ENCODE measurements at regions not wholly inside any gene's neighbourhood (a gene's known extent, or its start where the extent isn't known, plus 50 kb on each side); places are given as distances from the start of the nearest gene placed in this dataset.

DNA sequence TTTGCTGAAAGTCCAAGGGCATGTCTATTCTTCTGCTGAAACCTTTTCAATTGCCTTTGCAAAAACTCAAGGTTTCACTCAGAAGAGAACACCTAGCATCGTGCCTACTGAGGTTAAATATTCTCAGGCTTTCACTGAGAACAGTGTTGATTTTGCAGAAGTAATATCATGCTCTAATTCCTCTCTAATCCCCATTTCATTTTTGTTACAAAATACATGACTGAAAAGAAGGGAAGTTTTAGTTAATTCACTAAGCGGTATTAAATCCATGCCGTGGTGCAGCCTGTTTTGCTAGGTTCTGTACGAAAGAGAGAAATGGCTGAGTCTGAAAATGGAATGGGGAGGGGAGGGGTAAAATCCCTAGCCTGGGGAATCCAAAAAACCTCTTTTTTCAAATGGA is 163.2 kb upstream of the CAMK1G start:
- no peak for DNase-seq

DNA sequence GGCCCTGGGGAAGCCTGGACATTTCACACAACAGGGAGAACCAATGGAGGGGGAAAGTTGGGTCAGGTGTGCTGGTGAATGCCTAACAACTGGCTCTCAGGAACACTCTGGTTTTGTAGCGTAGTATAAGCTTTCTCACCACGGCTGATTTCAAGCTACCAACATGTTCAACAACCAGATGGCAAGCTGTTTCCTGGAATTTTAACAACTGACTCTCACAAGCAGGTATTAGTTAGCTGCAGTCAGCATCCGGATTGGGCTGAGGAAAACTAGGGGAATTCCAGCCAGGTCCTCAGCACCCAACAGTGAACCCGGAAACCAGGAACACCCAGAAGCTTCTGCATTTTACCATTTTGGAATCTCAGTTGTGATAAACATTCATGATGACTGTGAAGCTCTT is 162.3 kb upstream of the CAMK1G start:
- DNase-seq: no peak

DNA sequence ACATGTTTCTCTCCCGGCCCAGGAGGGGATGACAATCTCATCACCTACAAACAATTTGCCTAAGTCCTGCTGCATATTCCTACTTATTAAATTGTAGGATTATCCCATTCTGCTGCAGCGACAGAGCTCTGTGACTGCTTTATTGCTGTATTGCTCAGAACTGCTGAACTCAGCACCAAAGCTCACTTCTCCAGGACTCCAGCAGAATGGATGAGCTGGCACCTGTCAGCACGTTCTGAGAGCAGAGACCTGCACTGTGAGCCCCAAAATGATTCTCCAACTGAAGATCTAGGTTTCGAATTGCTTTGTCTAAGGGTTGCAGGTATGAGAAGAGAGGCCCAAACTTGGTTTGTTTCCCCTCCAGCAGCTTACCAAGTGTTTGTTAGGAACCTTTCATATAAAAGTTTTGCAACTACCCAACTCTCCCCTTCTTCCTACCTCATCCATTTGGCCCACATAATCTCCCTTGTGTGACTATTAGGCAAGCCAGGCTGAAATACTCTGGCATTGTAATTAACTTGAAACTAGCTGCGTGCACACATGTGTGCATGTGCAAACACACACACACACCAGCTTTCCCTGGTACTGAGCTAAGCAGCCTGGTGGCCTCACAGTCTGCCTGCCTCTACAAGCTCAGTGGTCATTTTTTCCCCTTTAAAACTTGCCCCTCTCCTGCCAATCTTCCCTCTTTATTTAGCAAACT is 161.4 kb upstream of the CAMK1G start:
- DNase-seq: no peak

DNA sequence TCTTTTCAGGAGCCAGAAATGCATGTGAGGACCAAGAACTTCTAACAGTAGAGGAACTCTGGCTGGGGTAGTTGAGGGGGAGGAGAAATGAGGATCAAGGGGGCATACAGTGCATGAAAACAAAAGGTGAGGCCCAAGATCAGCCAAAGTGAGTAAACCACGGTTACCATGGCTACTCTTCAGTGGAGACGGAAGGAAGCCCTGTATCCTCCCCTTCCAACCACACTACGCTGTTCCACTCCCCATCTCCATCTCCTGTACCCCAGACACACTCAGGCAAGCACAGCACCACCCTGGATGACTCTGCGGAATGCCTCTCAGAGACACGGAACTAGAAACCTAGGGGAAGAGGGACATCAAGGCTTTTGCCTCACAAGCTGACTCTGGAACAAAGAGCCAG is 157.6 kb upstream of the CAMK1G start:
- no peak for DNase-seq

DNA sequence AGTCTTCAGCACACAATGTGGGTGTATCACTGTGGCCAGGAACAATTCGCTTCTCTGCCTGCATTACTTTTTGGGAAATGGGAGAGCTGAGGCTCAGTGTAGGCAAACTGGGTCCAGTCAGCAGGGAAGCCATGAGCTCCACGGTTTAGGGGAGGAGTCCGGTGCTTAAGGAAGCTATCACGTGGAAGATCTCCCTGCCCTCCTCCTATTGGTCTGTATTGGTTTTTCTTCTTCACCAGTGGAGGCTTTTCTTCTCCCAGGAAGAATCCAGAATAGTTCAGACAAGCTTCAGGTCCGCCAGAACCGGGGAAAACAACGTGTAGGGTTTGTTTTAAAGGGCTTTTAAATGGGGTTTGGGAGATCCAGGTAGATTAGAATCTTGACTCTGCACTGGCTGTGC is 156.2 kb upstream of the CAMK1G start:
- DNase-seq: no peak

DNA sequence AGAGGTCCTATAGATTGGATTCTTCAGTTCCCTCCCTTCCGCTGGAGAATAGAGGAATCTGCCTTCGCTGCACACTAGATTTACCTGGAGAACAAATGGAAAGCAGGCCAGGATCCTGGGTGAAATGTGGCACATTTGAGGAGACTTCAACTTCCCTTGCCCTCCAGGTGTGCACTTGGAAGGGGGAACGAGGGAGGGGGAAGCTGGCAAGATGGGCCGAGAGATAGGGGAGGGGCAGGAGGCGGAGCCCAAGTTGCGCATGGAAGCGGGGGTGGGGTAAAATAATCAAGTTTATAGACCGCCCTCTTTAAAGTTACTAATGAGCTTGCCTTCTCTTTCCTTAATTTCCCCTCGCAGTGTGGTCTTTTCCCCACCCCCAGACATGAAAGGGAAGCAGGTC is 155.7 kb upstream of the CAMK1G start:
- no peak for DNase-seq

GRCh38 chr1:209428241-209428921 is 155.1 kb upstream of the CAMK1G start:
- DNase-seq: no peak

DNA sequence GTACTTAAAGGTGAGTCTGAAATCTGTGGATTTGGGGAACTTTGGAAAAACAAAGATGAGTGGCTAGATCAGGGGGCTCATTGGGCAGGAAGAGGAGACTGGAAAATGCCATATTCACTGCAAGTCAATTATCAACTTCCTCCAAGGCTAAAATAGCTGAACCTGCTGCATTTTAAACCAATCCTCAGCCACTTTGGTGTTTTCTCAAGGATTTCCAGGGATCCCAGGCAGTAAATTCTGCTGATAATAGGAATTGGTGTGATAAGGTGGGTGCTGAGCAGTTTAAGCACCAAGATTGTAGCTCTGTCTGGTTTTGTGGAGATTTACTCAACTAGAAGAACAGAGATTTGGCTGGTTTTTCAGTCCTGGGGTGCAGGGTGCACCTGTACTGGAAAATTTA is 153.9 kb upstream of the CAMK1G start:
- DNase-seq: no peak

- no peak for DNase-seq
These were observed 153.4 kb upstream of the CAMK1G start for GRCh38 chr1:209430107-209430506.

DNA sequence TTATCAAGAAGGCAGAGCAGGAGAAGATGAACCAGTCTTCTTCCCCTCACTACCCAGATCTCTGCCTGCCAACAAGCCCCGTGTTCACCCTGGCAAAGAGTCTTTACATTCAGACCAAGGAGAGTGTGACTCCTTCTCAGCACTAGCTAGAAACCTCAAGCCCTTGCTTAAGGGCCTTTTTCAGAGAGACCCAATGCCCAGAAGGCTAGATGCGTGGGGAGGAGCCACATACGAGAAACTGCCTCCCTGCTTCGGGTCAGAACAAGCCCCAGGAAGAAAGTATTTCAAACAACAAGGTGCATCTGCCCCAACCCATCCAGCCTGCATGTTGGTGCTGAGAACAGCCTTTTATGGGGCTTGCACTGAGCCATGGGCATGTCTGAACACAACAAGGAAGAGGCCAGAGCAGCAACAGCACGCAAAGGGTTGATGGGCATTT is 152.7 kb upstream of the CAMK1G start:
- no peak for DNase-seq

DNA sequence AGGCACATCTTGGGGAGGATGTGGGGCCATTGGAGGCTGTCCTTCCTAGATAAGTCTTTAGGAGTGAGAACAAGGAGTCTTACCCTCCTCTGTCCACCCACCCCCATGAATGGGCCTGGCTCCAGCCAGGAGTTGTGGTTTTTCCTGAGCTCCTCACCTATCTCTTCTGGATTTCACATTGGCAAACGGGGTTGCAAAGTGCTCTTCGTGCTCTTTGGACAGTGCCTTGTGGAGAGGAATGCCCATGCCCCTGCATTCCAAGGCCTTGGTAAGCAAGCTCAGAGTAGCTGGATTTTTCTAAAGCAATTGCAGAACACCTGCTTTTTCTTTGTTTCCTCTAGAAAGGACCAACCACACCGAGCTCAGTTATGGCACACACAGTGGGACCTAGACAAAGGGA is 152.1 kb upstream of the CAMK1G start:
- no peak for DNase-seq

DNA sequence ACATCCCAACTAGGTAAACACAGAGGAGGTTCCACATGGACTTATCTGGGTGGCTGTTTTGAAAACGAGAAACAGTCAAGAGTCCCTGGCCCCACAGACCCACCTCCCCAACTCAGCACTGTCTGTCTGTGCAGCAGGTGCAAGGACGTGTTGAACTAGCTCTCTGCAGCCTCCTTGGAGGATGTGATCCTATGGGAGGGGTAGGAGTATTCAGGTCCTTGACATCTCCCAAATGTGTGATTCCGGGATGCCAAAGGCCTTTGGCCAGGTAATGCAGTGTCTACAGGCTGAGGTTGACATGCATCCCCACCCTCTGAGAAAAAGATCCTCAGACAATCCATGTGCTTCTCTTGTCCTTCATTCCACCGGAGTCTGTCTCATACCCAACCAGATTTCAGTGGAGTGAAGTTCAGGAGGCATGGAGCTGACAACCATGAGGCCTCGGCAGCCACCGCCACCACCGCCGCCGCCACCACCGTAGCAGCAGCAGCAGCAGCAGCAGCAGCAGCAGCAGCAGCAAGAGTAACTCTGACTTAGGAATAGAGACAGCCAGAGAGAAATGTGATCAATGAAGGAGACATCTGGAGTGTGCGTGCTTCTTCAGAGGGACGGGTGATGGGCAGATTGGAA is 151.6 kb upstream of the CAMK1G start:
- no peak for DNase-seq

DNA sequence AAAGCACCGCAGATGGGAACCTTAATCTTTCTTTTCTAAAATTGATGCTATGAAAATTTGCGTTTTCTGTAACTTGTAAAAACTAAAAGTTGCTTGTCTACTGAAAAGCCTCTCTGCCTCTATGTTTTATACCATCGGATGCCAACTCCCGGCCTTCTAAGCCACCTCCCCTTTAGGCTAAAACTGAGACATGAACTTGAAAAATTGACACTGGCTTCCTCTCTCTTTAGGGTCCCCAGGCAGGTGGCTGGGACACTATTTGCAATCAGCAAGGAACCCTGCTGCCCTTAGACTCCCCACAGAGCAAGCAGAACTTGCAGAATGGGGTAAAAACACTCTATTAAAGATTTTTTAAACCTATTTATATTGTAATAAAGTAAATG is 151.1 kb upstream of the CAMK1G start:
- no peak for DNase-seq

DNA sequence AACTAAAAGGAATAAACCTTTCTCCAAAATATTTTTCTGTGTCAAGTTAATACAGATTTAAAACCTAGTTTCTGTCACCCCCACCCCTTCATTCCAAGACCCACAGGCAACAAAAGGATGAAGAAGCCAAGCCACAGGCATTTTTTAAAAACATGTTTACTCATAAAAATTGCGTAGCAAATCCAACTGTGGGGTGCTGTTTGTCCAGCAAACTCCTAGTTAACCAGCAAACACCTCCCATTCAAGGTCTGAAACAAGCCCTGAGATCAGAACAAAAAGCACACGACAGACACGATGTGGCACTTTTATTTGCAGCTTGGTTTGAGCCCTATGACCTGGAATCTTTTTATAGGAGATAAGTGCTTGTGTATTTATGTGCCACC is 149.9 kb upstream of the CAMK1G start:
- no peak for DNase-seq

- peak; percentile 8 to 14 for DNase-seq
These were observed 149.4 kb upstream of the CAMK1G start for GRCh38 chr1:209434066-209434465.

GRCh38 chr1:209434631-209435217 is 148.8 kb upstream of the CAMK1G start:
- DNase-seq: no peak

DNA sequence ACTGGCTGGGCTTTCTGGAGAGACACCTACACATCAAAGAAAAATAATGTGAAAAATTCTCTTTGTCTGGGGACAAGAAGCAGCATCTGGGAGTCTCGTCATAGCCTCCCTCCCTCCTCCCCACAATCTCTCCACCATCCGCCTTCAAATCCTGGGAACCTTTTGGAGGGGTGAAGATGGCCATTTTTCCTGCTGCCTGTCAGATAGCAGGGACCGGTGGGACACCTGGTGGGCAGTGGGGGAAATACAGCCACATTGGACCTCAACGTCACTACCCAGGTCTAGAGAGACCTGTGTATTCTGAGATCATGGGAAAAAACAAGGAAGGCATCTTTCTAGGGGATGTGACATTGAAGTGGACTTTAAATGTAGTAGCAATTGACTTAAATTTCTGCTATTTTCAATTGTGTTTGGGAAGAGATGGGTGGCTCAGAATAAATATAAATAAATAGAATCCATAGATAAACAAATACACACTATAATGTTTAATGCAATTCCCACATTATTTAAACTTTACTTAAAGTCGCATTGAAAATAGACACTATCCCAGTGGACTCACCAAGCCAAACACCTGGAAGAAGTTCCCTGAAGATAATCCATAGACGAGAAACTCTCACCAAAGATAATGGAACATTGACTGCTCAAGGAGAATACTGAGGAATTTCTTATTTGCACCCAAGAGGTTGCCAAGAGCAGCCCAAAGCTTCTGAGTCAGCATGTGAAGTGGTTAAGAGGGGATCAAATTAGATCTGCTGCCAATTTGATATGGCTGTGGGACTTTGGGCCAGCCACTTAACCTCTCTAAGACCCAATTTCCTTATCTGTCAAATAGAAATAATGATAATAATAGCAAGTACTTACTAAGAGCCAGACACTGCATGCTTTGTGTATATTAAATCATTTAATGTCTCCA is 147.6 kb upstream of the CAMK1G start:
- peak; percentile 3 to 24 for DNase-seq

DNA sequence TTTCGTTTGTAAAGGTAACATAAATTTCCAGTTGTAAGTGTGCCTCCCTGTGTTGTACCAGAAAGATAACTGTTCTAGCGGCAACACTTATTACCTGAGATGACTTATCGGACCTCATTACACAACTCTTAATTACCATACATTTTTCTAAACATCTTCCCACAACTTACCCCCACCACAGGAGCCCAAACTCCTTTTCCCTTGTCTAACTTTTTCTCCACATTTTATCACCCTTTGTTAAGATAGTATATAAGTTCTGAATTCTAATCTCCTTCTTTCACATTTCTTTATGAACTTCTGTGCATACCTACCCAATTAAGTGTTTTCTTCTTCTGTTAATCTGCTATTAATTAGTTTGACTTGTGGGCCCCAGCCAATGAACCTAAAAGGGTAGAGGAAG is 143.7 kb upstream of the CAMK1G start:
- DNase-seq: no peak

GRCh38 chr1:209443361-209443931 is 140.1 kb upstream of the CAMK1G start:
- DNase-seq: no peak

DNA sequence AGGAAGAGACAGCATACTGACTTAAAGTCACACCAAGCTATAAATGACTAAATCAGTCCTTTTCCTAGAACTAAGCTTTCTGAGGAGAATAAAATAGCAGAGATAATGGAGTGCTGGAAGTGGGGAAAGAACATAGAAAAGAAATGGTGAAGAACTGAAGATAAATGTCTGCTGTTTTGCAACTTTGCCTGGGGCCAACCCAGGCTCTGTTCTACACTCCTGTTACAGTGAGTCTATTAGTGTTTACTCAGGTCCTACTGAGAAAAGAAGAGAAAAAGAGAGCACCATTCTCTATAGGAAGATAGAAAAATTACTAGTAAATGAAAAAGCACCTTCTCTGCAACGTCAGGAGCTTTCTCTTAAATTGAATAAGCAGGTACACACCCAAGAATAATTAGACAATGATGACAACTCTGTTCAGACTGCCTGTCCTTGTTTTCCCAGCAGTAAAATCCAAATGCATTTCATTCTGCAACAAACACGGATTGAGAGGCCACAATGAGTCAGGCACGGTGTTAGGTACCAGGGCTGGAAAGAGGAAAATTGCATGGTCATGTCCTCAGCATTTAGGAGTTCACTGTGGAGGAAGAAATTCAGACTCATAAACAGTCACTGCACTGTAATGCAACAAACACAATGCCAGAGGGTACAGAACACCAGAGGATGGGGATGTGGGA is 139.4 kb upstream of the CAMK1G start:
- DNase-seq: no peak

DNA sequence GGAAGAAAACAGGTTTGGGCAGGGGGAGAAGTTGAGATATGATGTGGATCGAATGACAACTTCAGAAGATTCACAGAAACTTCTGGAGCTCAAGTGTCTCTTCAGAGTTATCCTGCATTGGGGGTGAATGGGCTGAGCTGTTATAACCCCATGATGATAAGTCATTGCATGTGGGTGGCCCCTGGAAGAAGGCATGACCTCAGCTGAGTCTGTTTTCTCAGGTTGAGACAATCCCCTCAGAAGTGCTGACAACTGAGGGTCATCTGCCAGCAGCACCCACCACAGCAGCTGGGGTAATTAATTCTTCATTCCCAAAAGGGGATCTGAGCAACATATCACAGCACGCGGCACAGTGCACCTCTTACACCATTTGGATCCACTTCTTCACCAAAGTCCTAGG is 138.6 kb upstream of the CAMK1G start:
- no peak for DNase-seq

DNA sequence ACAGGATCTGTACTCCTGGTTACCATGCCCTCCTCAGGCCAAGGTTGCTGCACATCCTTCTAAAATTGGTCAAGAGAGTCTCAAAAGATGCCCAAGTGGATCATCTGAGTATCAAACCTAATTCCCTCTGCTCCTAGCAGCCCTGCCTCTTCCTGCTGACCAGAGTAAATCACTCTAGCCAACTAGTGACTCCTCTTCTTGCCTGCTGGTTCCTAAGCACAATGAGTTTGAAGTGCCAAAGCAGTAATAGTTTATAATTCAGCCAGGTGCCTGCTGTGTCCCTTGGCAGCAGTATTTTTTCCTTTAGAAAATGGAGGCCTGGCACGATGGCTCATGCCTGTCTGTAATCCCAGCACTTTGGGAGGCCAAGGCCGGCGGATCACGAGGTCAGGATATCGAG is 137.9 kb upstream of the CAMK1G start:
- DNase-seq: no peak

Measured in hippocampal formation (tissue), 2 donors.